Glomerular endothelial cell (primary cell): ENCODE measurements at regions not wholly inside any gene's neighbourhood (a gene's known extent, or its start where the extent isn't known, plus 50 kb on each side); places are given as distances from the start of the nearest gene placed in this dataset.
"Not testable (repeated sequence)": the region's sequence is repeated elsewhere in the genome, so short reads cannot be mapped to it uniquely, and the experiment has no call there.

Experiments
- DNase-seq: peaks from one replicate; pipeline ENCODE4 v3.0.0-alpha.2; 2011; ENCODE audit warnings: low read depth, low spot score; ENCODE audit errors: extremely low read depth

GRCh38 chr17:70956726-70957125 lies 787.4 kb downstream of the KCNJ2 start:
- DNase-seq: no peak

- DNase-seq: no peak
Observed at GRCh38 chr17:70961341-70961740, 792.0 kb downstream of the KCNJ2 start.

- DNase-seq: no peak
Observed at GRCh38 chr17:70968302-70968701, 799.0 kb downstream of the KCNJ2 start.

GRCh38 chr17:70969521-70970034 lies 800.2 kb downstream of the KCNJ2 start:
- no peak for DNase-seq

GRCh38 chr17:70976447-70976846 lies 807.1 kb downstream of the KCNJ2 start:
- no peak for DNase-seq

GRCh38 chr17:70984873-70985272 lies 815.5 kb downstream of the KCNJ2 start:
- DNase-seq: no peak

- DNase-seq: no peak
Observed at GRCh38 chr17:70987867-70988340, 818.6 kb downstream of the KCNJ2 start.

- DNase-seq: no peak
Observed at GRCh38 chr17:70988622-70989021, 819.3 kb downstream of the KCNJ2 start.

GRCh38 chr17:70989280-70989679 lies 819.9 kb downstream of the KCNJ2 start:
- DNase-seq: no peak

GRCh38 chr17:70994194-70994593 lies 824.9 kb downstream of the KCNJ2 start:
- no peak for DNase-seq

GRCh38 chr17:70995997-70996396 lies 826.7 kb downstream of the KCNJ2 start:
- no peak for DNase-seq

GRCh38 chr17:71003736-71004135 lies 834.4 kb downstream of the KCNJ2 start:
- no peak for DNase-seq

- DNase-seq: no peak
Observed at GRCh38 chr17:71004413-71004812, 835.1 kb downstream of the KCNJ2 start.

GRCh38 chr17:71011391-71011790 lies 842.1 kb downstream of the KCNJ2 start:
- DNase-seq: no peak

- no peak for DNase-seq
Observed at GRCh38 chr17:71019699-71020098, 850.4 kb downstream of the KCNJ2 start.

GRCh38 chr17:71022758-71023157 lies 853.4 kb downstream of the KCNJ2 start:
- no peak for DNase-seq

GRCh38 chr17:71023249-71024030 lies 854.1 kb downstream of the KCNJ2 start:
- no peak for DNase-seq

- DNase-seq: no peak
Observed at GRCh38 chr17:71024172-71024571, 854.8 kb downstream of the KCNJ2 start.

GRCh38 chr17:71024969-71025368 lies 855.6 kb downstream of the KCNJ2 start:
- no peak for DNase-seq

- DNase-seq: no peak
Observed at GRCh38 chr17:71029246-71029645, 859.9 kb downstream of the KCNJ2 start.

- not testable (repeated sequence) for DNase-seq
Observed at GRCh38 chr17:71031286-71031685, 862.0 kb downstream of the KCNJ2 start.

- no peak for DNase-seq
Observed at GRCh38 chr17:71032746-71033273, 863.5 kb downstream of the KCNJ2 start.
